ENCODE measurements at regions not wholly inside any gene's neighbourhood (a gene's known extent, or its start where the extent isn't known, plus 50 kb on each side); places are given as distances from the start of the nearest gene placed in this dataset.

DNA sequence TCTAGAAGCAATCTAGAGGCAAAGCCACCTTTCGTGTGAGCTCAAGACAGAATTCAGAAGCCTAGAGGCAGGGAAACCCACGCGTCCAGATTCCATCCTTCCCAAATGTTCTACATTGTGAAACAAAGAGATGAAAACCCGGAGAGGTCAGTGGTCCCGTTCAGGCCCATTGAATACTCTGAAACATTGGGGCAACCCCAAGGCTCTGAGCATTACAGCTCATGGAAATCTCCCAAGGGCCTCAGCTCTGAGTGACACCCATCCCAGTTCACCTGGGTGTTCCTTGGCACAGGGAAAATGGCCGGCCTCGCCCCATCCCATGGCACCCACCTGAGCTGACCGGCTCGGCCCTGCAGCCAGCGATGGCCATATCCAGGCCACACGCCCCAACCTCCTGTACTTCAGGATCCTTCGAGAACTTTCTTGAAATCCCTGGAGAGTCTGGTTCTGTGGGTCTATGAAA lies 128.6 kb upstream of the FGF3 start:
- Histone ChIP-seq H3K4me2 (ENCODE audit: low read depth, low read length, poor library complexity, severe bottlenecking) (no peak overlapping the region), H3K36me3 (ENCODE audit: low read length) (no peaks in the 10 kb centered on the region), H3K79me2 (ENCODE audit: insufficient read depth, low read length) (no peaks in the 10 kb centered on the region), H3K9ac (ENCODE audit: low read length) (no peak overlapping the region), H3F3A (ENCODE audit: insufficient read depth) (no peaks in the 10 kb centered on the region), H3K9me3 (ENCODE audit: insufficient read depth, low read length) (no peaks in the 10 kb centered on the region), H3K27me3 (ENCODE audit: low read length) (no peaks in the 10 kb centered on the region), H2AFZ (ENCODE audit: low read depth, low read length, severe bottlenecking) (no peak overlapping the region), H4K20me1 (ENCODE audit: low read depth, low read length) (no peaks in the 10 kb centered on the region), H3K9me2 (replicated peaks; ENCODE audit: insufficient read depth, low read length) (no peaks in the 10 kb centered on the region), H3K4me3 (ENCODE audit: insufficient read depth, low read length, poor library complexity, severe bottlenecking) (no peak overlapping the region), H3K27ac (ENCODE audit: low read depth, low read length) (no peak overlapping the region)
- TF ChIP-seq, protein P1, sequence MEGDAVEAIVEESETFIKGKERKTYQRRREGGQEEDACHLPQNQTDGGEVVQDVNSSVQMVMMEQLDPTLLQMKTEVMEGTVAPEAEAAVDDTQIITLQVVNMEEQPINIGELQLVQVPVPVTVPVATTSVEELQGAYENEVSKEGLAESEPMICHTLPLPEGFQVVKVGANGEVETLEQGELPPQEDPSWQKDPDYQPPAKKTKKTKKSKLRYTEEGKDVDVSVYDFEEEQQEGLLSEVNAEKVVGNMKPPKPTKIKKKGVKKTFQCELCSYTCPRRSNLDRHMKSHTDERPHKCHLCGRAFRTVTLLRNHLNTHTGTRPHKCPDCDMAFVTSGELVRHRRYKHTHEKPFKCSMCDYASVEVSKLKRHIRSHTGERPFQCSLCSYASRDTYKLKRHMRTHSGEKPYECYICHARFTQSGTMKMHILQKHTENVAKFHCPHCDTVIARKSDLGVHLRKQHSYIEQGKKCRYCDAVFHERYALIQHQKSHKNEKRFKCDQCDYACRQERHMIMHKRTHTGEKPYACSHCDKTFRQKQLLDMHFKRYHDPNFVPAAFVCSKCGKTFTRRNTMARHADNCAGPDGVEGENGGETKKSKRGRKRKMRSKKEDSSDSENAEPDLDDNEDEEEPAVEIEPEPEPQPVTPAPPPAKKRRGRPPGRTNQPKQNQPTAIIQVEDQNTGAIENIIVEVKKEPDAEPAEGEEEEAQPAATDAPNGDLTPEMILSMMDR (IDR thresholded peaks at IDR 0.05; ENCODE audit: insufficient read depth, low read length, poor library complexity, severe bottlenecking): no peak
- no peak for TF ChIP-seq EZH2phosphoT487 (conservative IDR thresholded peaks at IDR 0.05; ENCODE audit: low read length)

- no peaks in the 10 kb centered on the region for H3K36me3 ChIP-seq (ENCODE audit: low read length)
- no peaks in the 10 kb centered on the region for H3K79me2 ChIP-seq (ENCODE audit: insufficient read depth, low read length)
- no peaks in the 10 kb centered on the region for H3K9me3 ChIP-seq (ENCODE audit: insufficient read depth, low read length)
- H4K20me1 ChIP-seq (ENCODE audit: low read depth, low read length): no peaks in the 10 kb centered on the region
- no peaks in the 10 kb centered on the region for H3F3A ChIP-seq (ENCODE audit: insufficient read depth)
- H3K27me3 ChIP-seq (ENCODE audit: low read length): no peaks in the 10 kb centered on the region
- TF ChIP-seq EZH2phosphoT487 (conservative IDR thresholded peaks at IDR 0.05; ENCODE audit: low read length): no peak
- TF ChIP-seq, protein P1 (IDR thresholded peaks at IDR 0.05; ENCODE audit: insufficient read depth, low read length, poor library complexity, severe bottlenecking): no peak
- H3K4me2 ChIP-seq (ENCODE audit: low read depth, low read length, poor library complexity, severe bottlenecking): no peak overlapping the region
- H2AFZ ChIP-seq (ENCODE audit: low read depth, low read length, severe bottlenecking): no peak overlapping the region
- H3K9ac ChIP-seq (ENCODE audit: low read length): no peak overlapping the region
- H3K4me3 ChIP-seq (ENCODE audit: insufficient read depth, low read length, poor library complexity, severe bottlenecking): no peak overlapping the region
- H3K27ac ChIP-seq (ENCODE audit: low read depth, low read length): no peak overlapping the region
- H3K9me2 ChIP-seq (replicated peaks; ENCODE audit: insufficient read depth, low read length): no peaks in the 10 kb centered on the region
Observed at GRCh38 chr11:69948256-69949141, 129.3 kb upstream of the FGF3 start.

GRCh38 chr11:69949327-69949726 lies 128.8 kb upstream of the ANO1 start:
- Histone ChIP-seq H3K27me3 (ENCODE audit: low read length) (no peaks in the 10 kb centered on the region), H3K4me2 (ENCODE audit: low read depth, low read length, poor library complexity, severe bottlenecking) (no peak overlapping the region), H4K20me1 (ENCODE audit: low read depth, low read length) (no peaks in the 10 kb centered on the region), H3K9ac (ENCODE audit: low read length) (no peak overlapping the region), H3F3A (ENCODE audit: insufficient read depth) (no peaks in the 10 kb centered on the region), H3K9me3 (ENCODE audit: insufficient read depth, low read length) (no peaks in the 10 kb centered on the region), H3K79me2 (ENCODE audit: insufficient read depth, low read length) (no peaks in the 10 kb centered on the region), H3K9me2 (replicated peaks; ENCODE audit: insufficient read depth, low read length) (no peaks in the 10 kb centered on the region), H3K4me3 (ENCODE audit: insufficient read depth, low read length, poor library complexity, severe bottlenecking) (no peak overlapping the region), H3K27ac (ENCODE audit: low read depth, low read length) (no peak overlapping the region), H2AFZ (ENCODE audit: low read depth, low read length, severe bottlenecking) (no peak overlapping the region), H3K36me3 (ENCODE audit: low read length) (no peaks in the 10 kb centered on the region)
- TF ChIP-seq EZH2phosphoT487 (conservative IDR thresholded peaks at IDR 0.05; ENCODE audit: low read length): no peak
- TF ChIP-seq, protein P1 (IDR thresholded peaks at IDR 0.05; ENCODE audit: insufficient read depth, low read length, poor library complexity, severe bottlenecking): no peak
